CD8-positive, alpha-beta memory T cell (primary cell): ENCODE measurements at regions not wholly inside any gene's neighbourhood (a gene's known extent, or its start where the extent isn't known, plus 50 kb on each side); places are given as distances from the start of the nearest gene placed in this dataset.

Experiments used
- CTCF ChIA-PET: fragments of 350-600 bp; sonication (Branson Sonifier 250); formaldehyde crosslinking; loops from one replicate; lab custom pipeline; 2021; ENCODE audit warnings: antibody characterized with exemption; lab: Charles Lee
- POLR2A ChIA-PET: fragments of 350-600 bp; sonication (Branson Sonifier 250); formaldehyde crosslinking; loops from one replicate; lab custom pipeline; 2021; ENCODE audit warnings: antibody characterized with exemption; lab: Charles Lee
- DNase-seq, 5 donors: peaks; one replicate each; pipeline versions ENCODE4 v3.0.0 to v3.0.0-alpha.2; 2020 to 2022; ENCODE audit warnings: mixed read lengths in 1 of 5
- H3K27ac ChIP-seq: one replicate; pipeline ENCODE4 v1.7.0; 2013; ENCODE audit warnings: low read depth, mild to moderate bottlenecking, low read length, moderate library complexity
- H3K27me3 ChIP-seq: 2 replicates; pipeline ENCODE4 v1.7.0; 2013; ENCODE audit warnings: low read length, mild to moderate bottlenecking; ENCODE audit not compliant: insufficient read depth, poor library complexity, severe bottlenecking
- H3K36me3 ChIP-seq: 2 replicates; pipeline ENCODE4 v1.7.0; 2013; ENCODE audit warnings: mild to moderate bottlenecking, low read length, moderate library complexity; ENCODE audit not compliant: insufficient read depth
- H3K4me1 ChIP-seq: 2 replicates; pipeline ENCODE4 v1.7.0; 2013; ENCODE audit warnings: mild to moderate bottlenecking, low read length, moderate library complexity; ENCODE audit not compliant: insufficient read depth
- H3K4me3 ChIP-seq: 2 replicates; pipeline ENCODE4 v1.7.0; 2013; ENCODE audit warnings: mild to moderate bottlenecking, low read length
- H3K9me3 ChIP-seq: 2 replicates; pipeline ENCODE4 v1.7.0; 2013; ENCODE audit warnings: mild to moderate bottlenecking, low read length
- H3K27ac Mint-ChIP-seq, 8 donors: one replicate each; pipeline ENCODE4 v1.8.0; 2020 to 2021; ENCODE audit warnings: mixed read lengths in 8 of 8, mild to moderate bottlenecking in 6 of 8, inconsistent platforms in 3 of 8, moderate library complexity in 3 of 8
- H3K27me3 Mint-ChIP-seq, 2 donors: one replicate each; pipeline ENCODE4 v1.8.0; 2020 to 2021; ENCODE audit warnings: mixed read lengths in 2 of 2, mild to moderate bottlenecking in 1 of 2, moderate library complexity in 1 of 2
- H3K36me3 Mint-ChIP-seq, 3 donors: one replicate each; pipeline ENCODE4 v1.8.0; 2020 to 2021; ENCODE audit warnings: mixed read lengths in 3 of 3, inconsistent platforms in 1 of 3, mild to moderate bottlenecking in 1 of 3
- H3K4me1 Mint-ChIP-seq, 3 donors: one replicate each; pipeline ENCODE4 v1.8.0; 2020 to 2021; ENCODE audit warnings: mixed read lengths in 3 of 3, inconsistent platforms in 1 of 3, mild to moderate bottlenecking in 1 of 3
- H3K4me3 Mint-ChIP-seq, 7 donors: one replicate each; pipeline ENCODE4 v1.8.0; 2020 to 2021; ENCODE audit warnings: mixed read lengths in 7 of 7, mild to moderate bottlenecking in 6 of 7, moderate library complexity in 4 of 7, inconsistent platforms in 2 of 7
- H3K9me3 Mint-ChIP-seq, 5 donors: one replicate each; pipeline ENCODE4 v1.8.0; 2020 to 2022; ENCODE audit warnings: mixed read lengths in 5 of 5, mild to moderate bottlenecking in 3 of 5, moderate library complexity in 2 of 5, inconsistent platforms in 1 of 5

- DNase-seq: no peak
- Mint-ChIP-seq H3K4me1 (no peaks in the 10 kb centered on the region), H3K27me3 (no peaks in the 10 kb centered on the region), H3K4me3 (no peak overlapping the region), H3K27ac (no peak overlapping the region), H3K9me3 (peaks cover 1 to 8% (median 3%) of the 10 kb centered on the region in 5 donors), H3K36me3 (no peaks in the 10 kb centered on the region)
- POLR2A ChIA-PET: no interaction called here
- Histone ChIP-seq H3K4me1 (no peaks in the 10 kb centered on the region), H3K9me3 (no peaks in the 10 kb centered on the region), H3K27me3 (no peaks in the 10 kb centered on the region), H3K27ac (no peak overlapping the region), H3K4me3 (no peak overlapping the region), H3K36me3 (no peaks in the 10 kb centered on the region)
- CTCF ChIA-PET: no interaction called here
Measured at GRCh38 chr18:72339976-72340375, 204.2 kb downstream of the CBLN2 start.

DNA sequence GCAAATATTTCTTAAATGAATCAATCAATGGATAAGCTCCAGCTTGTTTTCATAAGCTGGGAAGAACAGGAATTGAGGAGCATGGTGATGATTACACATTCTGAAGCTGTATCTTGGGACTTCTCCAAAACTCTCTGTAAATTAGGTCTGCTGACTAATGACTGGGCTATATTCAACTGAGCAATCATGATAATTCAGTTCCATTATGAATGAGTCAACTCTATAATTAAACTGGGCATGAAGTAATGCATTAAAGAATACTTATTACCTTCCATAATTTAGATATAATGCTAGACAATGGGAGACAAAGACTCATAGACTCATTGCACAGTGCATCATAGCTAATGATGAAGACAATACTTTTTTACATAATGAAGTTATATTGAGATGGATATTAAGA lies 207.4 kb downstream of the CBLN2 start:
- DNase-seq: no peak
- Histone ChIP-seq H3K27me3 (no peaks in the 10 kb centered on the region), H3K9me3 (no peaks in the 10 kb centered on the region), H3K4me3 (no peak overlapping the region), H3K4me1 (no peaks in the 10 kb centered on the region), H3K27ac (no peak overlapping the region), H3K36me3 (no peaks in the 10 kb centered on the region)
- H3K4me1 Mint-ChIP-seq: no peaks in the 10 kb centered on the region
- peaks cover 0 to 15% (median 5%) of the 10 kb centered on the region in 5 donors for H3K9me3 Mint-ChIP-seq
- H3K4me3 Mint-ChIP-seq: no peak overlapping the region
- no peaks in the 10 kb centered on the region for H3K36me3 Mint-ChIP-seq
- H3K27ac Mint-ChIP-seq: no peak overlapping the region
- CTCF ChIA-PET: no interaction called here
- POLR2A ChIA-PET: no interaction called here
- H3K27me3 Mint-ChIP-seq: no peaks in the 10 kb centered on the region

DNA sequence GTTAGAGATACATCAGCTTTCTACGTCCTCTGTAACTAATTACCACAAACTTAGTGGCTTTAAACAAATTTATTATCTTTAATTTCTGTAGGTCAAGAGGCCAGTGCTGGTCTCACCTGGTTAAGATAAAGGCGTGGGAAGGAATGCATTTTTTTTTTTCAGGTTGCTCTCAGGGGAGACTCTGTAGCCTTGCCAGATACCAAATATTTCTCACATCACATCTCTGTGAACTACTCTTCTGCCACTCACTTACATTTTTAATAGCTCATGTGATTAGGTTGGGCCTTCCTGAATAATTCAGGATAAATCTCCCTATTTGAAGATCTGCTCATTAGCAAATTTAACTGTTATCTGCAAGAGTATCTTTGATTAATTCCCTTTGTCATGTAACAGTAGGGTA lies 214.6 kb downstream of the CBLN2 start:
- no peaks in the 10 kb centered on the region for H3K36me3 Mint-ChIP-seq
- Histone ChIP-seq H3K27ac (no peak overlapping the region), H3K27me3 (no peaks in the 10 kb centered on the region), H3K9me3 (no peaks in the 10 kb centered on the region), H3K4me3 (no peak overlapping the region), H3K36me3 (no peaks in the 10 kb centered on the region), H3K4me1 (no peaks in the 10 kb centered on the region)
- H3K27me3 Mint-ChIP-seq: peaks cover 0 to 2% of the 10 kb centered on the region in 2 donors
- ChIA-PET CTCF (no interaction called here), POLR2A (no interaction called here)
- DNase-seq: no peak
- no peak overlapping the region for H3K4me3 Mint-ChIP-seq
- H3K4me1 Mint-ChIP-seq: no peaks in the 10 kb centered on the region
- no peak overlapping the region for H3K27ac Mint-ChIP-seq
- H3K9me3 Mint-ChIP-seq: peaks cover 0 to 18% (median 7%) of the 10 kb centered on the region in 5 donors

DNA sequence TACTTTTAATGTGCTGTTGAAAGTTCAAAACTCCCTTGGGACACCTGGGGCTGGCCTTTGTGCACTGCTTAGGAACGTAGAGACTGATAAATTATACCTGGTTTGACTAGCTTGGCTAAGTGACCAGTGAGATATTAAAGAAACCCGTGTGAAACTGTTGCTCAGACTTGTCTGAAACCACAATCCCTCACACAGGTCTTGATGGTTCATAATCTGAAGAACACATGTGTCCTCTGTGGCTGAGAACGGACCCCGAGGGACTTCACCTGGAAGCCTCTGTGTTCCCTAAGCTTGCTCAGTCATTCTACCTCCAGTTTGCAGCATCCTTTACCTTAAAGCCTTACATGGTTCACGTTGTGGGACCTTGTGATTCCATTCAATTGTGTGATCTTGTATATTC lies 218.8 kb downstream of the CBLN2 start:
- DNase-seq: no peak
- Mint-ChIP-seq H3K36me3 (no peaks in the 10 kb centered on the region), H3K4me3 (no peak overlapping the region), H3K27me3 (peaks cover 0 to 2% of the 10 kb centered on the region in 2 donors), H3K4me1 (no peaks in the 10 kb centered on the region), H3K9me3 (peaks cover 0 to 14% (median 9%) of the 10 kb centered on the region in 5 donors), H3K27ac (no peak overlapping the region)
- H3K4me1 ChIP-seq: no peaks in the 10 kb centered on the region
- no peak overlapping the region for H3K4me3 ChIP-seq
- no peak overlapping the region for H3K27ac ChIP-seq
- H3K36me3 ChIP-seq: no peaks in the 10 kb centered on the region
- no peaks in the 10 kb centered on the region for H3K9me3 ChIP-seq
- ChIA-PET CTCF (no interaction called here), POLR2A (no interaction called here)
- no peaks in the 10 kb centered on the region for H3K27me3 ChIP-seq

DNA sequence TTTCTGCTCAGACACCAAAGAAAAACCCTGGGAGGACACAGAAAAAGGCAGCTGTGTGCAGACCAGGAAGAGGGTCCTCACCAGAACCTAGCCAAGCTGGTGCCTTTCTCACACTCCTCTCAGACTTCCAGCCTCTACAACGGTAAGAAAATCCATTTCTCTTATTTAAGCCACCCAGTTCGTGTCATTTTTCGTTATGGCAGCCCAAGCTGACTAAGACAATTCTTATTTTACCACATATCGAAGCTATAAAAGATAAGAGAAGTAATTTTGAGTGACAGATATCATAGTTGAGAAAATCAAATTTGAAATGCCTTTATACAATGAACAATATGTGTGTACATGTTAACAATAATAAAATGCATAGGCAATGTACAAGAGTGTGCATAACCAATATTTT lies 219.5 kb downstream of the CBLN2 start:
- Histone ChIP-seq H3K27ac (no peak overlapping the region), H3K36me3 (no peaks in the 10 kb centered on the region), H3K4me3 (no peak overlapping the region), H3K27me3 (no peaks in the 10 kb centered on the region), H3K4me1 (no peaks in the 10 kb centered on the region), H3K9me3 (no peaks in the 10 kb centered on the region)
- H3K36me3 Mint-ChIP-seq: no peaks in the 10 kb centered on the region
- H3K4me1 Mint-ChIP-seq: no peaks in the 10 kb centered on the region
- no peak for DNase-seq
- ChIA-PET POLR2A (no interaction called here), CTCF (no interaction called here)
- no peak overlapping the region for H3K4me3 Mint-ChIP-seq
- no peak overlapping the region for H3K27ac Mint-ChIP-seq
- peaks cover 0 to 18% (median 9%) of the 10 kb centered on the region in 5 donors for H3K9me3 Mint-ChIP-seq
- H3K27me3 Mint-ChIP-seq: peaks cover 0 to 2% of the 10 kb centered on the region in 2 donors

DNA sequence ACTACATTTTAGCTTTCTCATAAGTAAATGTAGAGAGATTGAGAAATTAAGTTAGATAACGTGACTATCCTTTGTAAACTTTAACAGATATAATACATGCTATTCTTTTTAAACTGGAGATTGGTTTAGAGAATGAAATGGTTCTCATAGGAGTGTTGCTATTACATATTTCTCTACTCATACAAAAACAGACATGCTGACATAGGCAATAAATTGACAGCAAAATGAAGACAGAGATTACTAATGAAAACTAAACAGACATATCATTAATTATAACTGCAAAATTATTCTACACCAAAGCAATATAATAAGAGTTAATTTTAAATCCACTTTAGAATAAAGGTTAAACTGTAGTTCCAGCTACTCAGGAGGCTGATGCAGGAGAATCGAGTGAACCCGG lies 227.6 kb downstream of the CBLN2 start:
- ChIA-PET POLR2A (no interaction called here), CTCF (no interaction called here)
- H3K9me3 Mint-ChIP-seq: peaks cover 4 to 29% (median 19%) of the 10 kb centered on the region in 5 donors
- H3K4me3 Mint-ChIP-seq: no peak overlapping the region
- H3K4me1 Mint-ChIP-seq: no peaks in the 10 kb centered on the region
- Histone ChIP-seq H3K36me3 (no peaks in the 10 kb centered on the region), H3K27me3 (no peaks in the 10 kb centered on the region), H3K4me3 (no peak overlapping the region), H3K4me1 (no peaks in the 10 kb centered on the region), H3K9me3 (no peaks in the 10 kb centered on the region), H3K27ac (no peak overlapping the region)
- no peak for DNase-seq
- no peaks in the 10 kb centered on the region for H3K27me3 Mint-ChIP-seq
- H3K36me3 Mint-ChIP-seq: no peaks in the 10 kb centered on the region
- no peak overlapping the region for H3K27ac Mint-ChIP-seq

DNA sequence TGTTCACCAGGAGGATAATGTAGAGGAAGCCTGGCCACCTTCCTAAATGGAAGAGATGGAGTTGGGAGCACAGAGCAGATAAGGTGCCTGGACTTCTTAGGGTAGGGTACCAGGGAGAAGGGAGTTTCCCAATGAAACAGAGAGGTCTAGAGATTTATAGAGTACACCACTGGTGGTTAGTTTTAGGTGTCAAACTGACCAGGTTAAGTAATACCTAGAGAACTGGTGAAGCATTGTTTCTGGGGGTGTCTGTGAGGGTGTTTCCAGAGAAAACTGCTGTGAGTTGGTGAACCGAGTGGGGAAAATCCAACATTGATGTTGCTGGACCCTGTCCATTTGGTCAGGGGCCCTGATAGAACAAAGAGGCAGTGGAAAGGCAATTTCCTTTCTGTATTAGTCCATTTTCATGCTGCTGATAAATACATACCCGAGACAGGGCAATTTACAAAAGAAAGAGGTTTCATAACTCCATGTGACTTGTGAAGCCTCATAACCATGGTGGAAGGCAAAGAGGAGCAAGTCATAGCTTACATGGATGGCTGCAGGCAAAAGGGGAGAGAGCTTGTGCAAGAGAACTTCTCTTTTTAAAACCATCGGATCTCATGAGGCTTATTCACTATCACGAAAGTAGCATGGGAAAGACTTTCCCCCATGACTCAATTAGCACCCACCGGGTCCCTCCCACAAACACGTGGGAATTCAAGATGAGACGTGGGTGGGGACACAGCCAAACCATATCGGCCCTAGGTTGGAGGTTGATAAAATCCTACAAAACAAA lies 260.8 kb downstream of the CBLN2 start:
- no peak overlapping the region for H3K4me3 Mint-ChIP-seq
- Histone ChIP-seq H3K9me3 (no peaks in the 10 kb centered on the region), H3K4me3 (no peak overlapping the region), H3K4me1 (no peaks in the 10 kb centered on the region), H3K27ac (no peak overlapping the region), H3K36me3 (no peaks in the 10 kb centered on the region), H3K27me3 (no peaks in the 10 kb centered on the region)
- ChIA-PET CTCF (no interaction called here), POLR2A (no interaction called here)
- no peaks in the 10 kb centered on the region for H3K27me3 Mint-ChIP-seq
- no peak for DNase-seq
- H3K36me3 Mint-ChIP-seq: no peaks in the 10 kb centered on the region
- H3K27ac Mint-ChIP-seq: no peak overlapping the region
- H3K4me1 Mint-ChIP-seq: no peaks in the 10 kb centered on the region
- peaks cover 6 to 33% (median 18%) of the 10 kb centered on the region in 5 donors for H3K9me3 Mint-ChIP-seq

DNA sequence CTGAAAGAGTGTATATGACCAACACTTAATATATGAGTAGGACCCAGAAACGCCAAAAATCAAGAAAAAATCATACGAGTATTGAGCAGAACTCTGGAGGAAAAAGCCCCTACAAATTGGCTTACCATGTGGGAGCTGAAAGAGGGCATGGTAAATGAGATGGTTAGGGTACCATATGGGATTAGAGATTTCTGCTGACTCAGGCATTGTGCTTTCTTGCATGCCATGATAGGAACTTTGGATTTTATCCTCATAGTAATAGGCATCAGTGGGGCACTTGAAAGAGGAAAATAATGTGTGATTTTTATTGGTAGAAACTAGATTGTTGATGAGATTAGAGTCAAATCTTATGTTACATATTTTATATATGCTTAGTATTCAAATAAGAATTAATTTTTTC lies 271.1 kb downstream of the CBLN2 start:
- H3K36me3 Mint-ChIP-seq: no peaks in the 10 kb centered on the region
- H3K27ac Mint-ChIP-seq: no peak overlapping the region
- H3K36me3 ChIP-seq: no peaks in the 10 kb centered on the region
- ChIA-PET CTCF (no interaction called here), POLR2A (no interaction called here)
- no peak for DNase-seq
- H3K9me3 ChIP-seq: no peaks in the 10 kb centered on the region
- no peak overlapping the region for H3K4me3 ChIP-seq
- no peak overlapping the region for H3K27ac ChIP-seq
- H3K27me3 Mint-ChIP-seq: no peaks in the 10 kb centered on the region
- H3K27me3 ChIP-seq: no peaks in the 10 kb centered on the region
- no peaks in the 10 kb centered on the region for H3K4me1 Mint-ChIP-seq
- no peak overlapping the region for H3K4me3 Mint-ChIP-seq
- no peaks in the 10 kb centered on the region for H3K4me1 ChIP-seq
- H3K9me3 Mint-ChIP-seq: peaks cover 7 to 29% (median 25%) of the 10 kb centered on the region in 5 donors
